Right cardiac atrium (tissue), 5 donors: ENCODE measurements at regions not wholly inside any gene's neighbourhood (a gene's known extent, or its start where the extent isn't known, plus 50 kb on each side); places are given as distances from the start of the nearest gene placed in this dataset.

Experiments used
- ATAC-seq, 2 donors: fragments of 200-7000 bp; cut with Tn5 transposase; one replicate each; pipeline versions ENCODE4 v1.8.0 to v1.9.1; 2020; ENCODE audit warnings: moderate library complexity in 2 of 2, mild to moderate bottlenecking in 1 of 2
- DNase-seq, 3 donors: peaks; one replicate each; pipeline ENCODE4 v3.0.0-alpha.2; 2020
- H3K27ac ChIP-seq: one replicate; pipeline ENCODE4 v1.5.1; 2013; ENCODE audit warnings: mild to moderate bottlenecking, low read length, control low read depth, moderate library complexity
- H3K27me3 ChIP-seq: one replicate; pipeline ENCODE4 v1.6.1; 2013; ENCODE audit not compliant: control insufficient read depth, insufficient read depth
- H3K4me1 ChIP-seq: one replicate; pipeline ENCODE4 v1.6.1; 2013; ENCODE audit warnings: low read length; ENCODE audit not compliant: control insufficient read depth, insufficient read depth
- H3K4me3 ChIP-seq: one replicate; pipeline ENCODE4 v1.5.1; 2013; ENCODE audit warnings: low read length, control low read depth
- H3K9me3 ChIP-seq: one replicate; pipeline ENCODE4 v1.6.1; 2013; ENCODE audit warnings: low read length; ENCODE audit not compliant: control insufficient read depth
- WGBS: extraction: QIAGEN DNeasy Blood & Tissue Kit; methylation state at CpG from one replicate; pipeline ENCODE4 v1.1.7; 2013; 5-methylcytosine and 5-hydroxymethylcytosine counted together
- intact Hi-C, 4 donors: fragments of 100-400 bp; cut with DNase I; formaldehyde crosslinking; loops; one replicate each; pipeline versions ENCODE4 v1.11.0 to v1.14.0; 2022 to 2023
- donor health status: healthy with polysubstance abuse.
- donor health status: DM: no; HTN: yes; CAD: no.
- donor health status: DM: no; HTN: no; CAD: no.
- donor health status: DM: no; HTN: yes; CAD: no; lungs with severe emphysema.
- donor health status: DM: yes; HTN: yes; CAD: no.

DNA sequence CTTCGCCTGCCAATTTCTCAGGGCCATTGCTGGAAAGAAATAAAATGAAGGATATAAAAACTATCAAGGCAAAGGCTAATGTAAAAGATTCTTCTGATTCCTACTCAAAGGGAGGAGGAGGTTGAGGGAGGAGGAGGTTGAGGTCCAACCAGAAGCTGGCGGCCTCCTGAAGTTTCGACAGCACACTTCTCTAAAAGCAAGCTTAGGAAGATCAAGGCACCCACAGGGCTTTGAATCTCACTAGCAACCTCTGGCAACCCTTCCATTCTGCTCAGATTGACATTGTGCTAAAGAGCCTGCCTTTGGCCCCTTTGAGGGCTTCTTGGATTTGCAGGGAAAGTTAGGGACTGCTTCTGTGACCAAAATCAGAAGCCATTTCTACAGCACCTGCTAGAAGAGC is 81.5 kb upstream of the TNRC6C start:
- Histone ChIP-seq H3K4me1 (peaks cover 15% of the 10 kb centered on the region), H3K27me3 (no peaks in the 10 kb centered on the region), H3K27ac (no peak overlapping the region), H3K4me3 (no peak overlapping the region), H3K9me3 (no peaks in the 10 kb centered on the region)
- intact Hi-C loops, result no loop called here
- WGBS, result 83% methylated on average over 3 of the region's 3 CpGs
- no peak for DNase-seq
- ATAC-seq, result no peak

DNA sequence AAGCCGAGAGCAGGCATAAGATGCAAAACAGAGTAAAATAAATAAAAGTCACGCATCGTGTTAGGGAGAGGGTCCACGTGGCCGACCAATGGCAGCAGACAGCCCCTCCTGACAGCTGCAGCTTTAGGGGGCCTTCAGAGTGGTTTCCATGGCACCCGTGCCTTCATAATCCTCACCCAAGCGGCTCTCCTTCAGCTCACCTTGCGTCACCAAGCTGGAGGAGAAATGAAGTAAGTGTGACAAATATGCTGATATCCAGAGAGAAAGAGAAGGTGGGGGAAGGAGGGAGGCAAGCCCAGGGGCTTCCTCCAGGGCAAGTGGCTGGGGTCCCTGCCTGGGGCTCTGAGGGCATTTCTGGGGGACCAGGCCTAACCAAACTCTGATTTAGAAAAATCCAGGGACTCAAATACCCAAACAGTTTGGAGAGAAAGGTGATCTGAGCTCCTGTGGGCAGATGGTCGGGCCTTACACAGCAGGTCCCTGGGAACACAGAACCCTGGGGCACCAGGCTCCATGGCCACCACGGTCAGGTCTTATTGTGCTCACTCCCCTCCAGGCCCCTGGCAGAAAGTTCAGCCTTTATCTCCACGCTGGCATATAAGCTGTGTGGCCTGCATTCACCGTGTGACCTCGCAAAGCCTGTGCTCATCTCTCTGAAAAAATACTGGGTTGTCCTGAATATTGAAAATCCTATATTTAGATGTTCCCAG is 80.7 kb upstream of the TNRC6C start:
- peak in 1 of 3 donors; percentile 21 for DNase-seq

GRCh38 chr17:77879226-77879895 is 79.1 kb upstream of the TNRC6C start:
- peak in 2 of 3 donors; percentile 37 to 44 for DNase-seq
- ATAC-seq, result no peak
- Histone ChIP-seq H3K4me3 (no peak overlapping the region), H3K27me3 (no peaks in the 10 kb centered on the region), H3K4me1 (peaks cover 21% of the 10 kb centered on the region), H3K27ac (no peak overlapping the region), H3K9me3 (no peaks in the 10 kb centered on the region)
- WGBS, result 96% methylated on average over 13 of the region's 13 CpGs
- intact Hi-C loops, result no loop called here

More for the DNA sequence above, 80.7 kb upstream of the TNRC6C start:
- Histone ChIP-seq H3K9me3 (no peaks in the 10 kb centered on the region), H3K27ac (no peak overlapping the region), H3K4me3 (no peak overlapping the region), H3K4me1 (peaks cover 16% of the 10 kb centered on the region), H3K27me3 (no peaks in the 10 kb centered on the region)
- no peak for ATAC-seq
- intact Hi-C loops, result no loop called here
- 89% methylated on average over 13 of the region's 13 CpGs for WGBS

GRCh38 chr17:77879896-77880280 is 78.6 kb upstream of the TNRC6C start:
- 96% methylated on average over 9 of the region's 9 CpGs for WGBS
- Histone ChIP-seq H3K4me3 (no peak overlapping the region), H3K27ac (no peak overlapping the region), H3K9me3 (no peaks in the 10 kb centered on the region), H3K27me3 (no peaks in the 10 kb centered on the region), H3K4me1 (peaks cover 21% of the 10 kb centered on the region)
- DNase-seq (peak in 2 of 3 donors; percentile 12 to 42), ATAC-seq (no peak)
- intact Hi-C loops, result no loop called here

DNA sequence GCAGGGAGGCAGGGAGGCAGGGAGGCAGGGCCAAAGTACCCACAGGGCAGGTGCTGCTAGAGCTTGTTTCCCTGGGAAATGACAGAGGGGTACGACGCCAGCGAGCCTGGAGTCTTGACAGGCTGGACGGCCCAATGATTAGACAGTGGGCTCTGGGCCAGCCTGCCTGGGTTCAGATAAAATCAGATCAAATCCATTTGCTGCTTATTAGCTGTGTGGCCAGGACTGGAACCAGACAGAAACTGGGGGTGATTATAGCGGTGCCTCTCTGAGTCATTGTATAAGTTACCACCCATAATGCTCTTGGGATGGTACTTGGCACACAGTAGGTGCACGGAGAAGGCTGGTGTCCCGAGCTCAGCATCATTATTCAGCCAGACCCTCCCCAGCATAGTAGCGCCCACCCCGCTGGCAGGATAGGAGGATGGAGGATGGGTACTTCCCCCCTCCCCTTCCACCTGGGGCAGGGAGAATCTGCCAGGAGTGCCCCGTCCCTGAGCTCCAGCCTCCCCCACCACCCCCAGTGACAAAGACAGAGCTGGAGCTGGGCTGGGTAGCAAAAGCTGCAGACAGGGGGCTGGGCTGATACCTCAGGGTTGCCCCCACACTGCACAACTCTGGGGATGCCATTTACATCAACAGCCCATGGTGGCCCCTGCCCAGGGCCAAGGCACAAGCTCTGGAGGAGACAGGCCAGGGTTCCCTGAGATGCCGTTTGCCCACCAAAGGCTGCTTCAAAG is 77.6 kb upstream of the TNRC6C start:
- peaks cover 21% of the 10 kb centered on the region for H3K4me1 ChIP-seq
- no peak overlapping the region for H3K4me3 ChIP-seq
- WGBS, result 73% methylated on average over 11 of the region's 11 CpGs
- peak overlapping the region; percentile 27 for H3K27ac ChIP-seq
- intact Hi-C loops, result no loop called here
- DNase-seq (peak; percentile 56 to 80 (median 70)), ATAC-seq (peak in 1 of 2 donors; percentile 4)
- H3K27me3 ChIP-seq, result no peaks in the 10 kb centered on the region
- H3K9me3 ChIP-seq, result no peaks in the 10 kb centered on the region

GRCh38 chr17:77881545-77881944 is 77.0 kb upstream of the TNRC6C start:
- no peaks in the 10 kb centered on the region for H3K27me3 ChIP-seq
- peak; percentile 91 to 94 for ATAC-seq
- H3K4me1 ChIP-seq, result peaks cover 21% of the 10 kb centered on the region
- intact Hi-C loops, result no loop called here
- WGBS, result 14% methylated on average over 10 of the region's 10 CpGs
- H3K27ac ChIP-seq, result peak overlapping the region; percentile 27
- no peak overlapping the region for H3K4me3 ChIP-seq
- DNase-seq, result peak; percentile 95 to 96 (median 96)
- no peaks in the 10 kb centered on the region for H3K9me3 ChIP-seq

DNA sequence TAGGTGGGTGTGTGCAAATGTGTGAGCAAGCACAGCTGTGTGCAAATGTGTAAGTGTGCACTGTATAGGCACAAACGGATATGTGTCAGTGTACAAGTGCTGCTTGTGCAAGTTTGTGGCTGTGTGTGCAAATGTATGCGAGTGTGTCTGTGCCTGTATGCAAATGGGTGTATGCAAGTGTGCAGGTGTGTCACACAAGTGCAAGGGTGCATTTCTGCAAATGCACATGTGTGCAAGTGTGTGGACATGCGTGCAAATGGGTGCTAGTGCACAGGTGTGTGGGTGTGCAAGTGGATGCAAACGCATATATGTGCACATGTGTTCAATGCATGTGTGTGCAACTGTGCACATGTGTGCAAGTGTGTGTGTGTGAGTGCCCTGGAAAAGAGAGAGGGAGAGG is 76.5 kb upstream of the TNRC6C start:
- Histone ChIP-seq H3K4me1 (peaks cover 21% of the 10 kb centered on the region), H3K27ac (peak overlapping the region; percentile 40), H3K9me3 (no peaks in the 10 kb centered on the region), H3K27me3 (no peaks in the 10 kb centered on the region), H3K4me3 (no peak overlapping the region)
- intact Hi-C loops, result no loop called here
- ATAC-seq, result no peak
- 65% methylated on average over 4 of the region's 4 CpGs for WGBS
- peak in 2 of 3 donors; percentile 31 for DNase-seq

DNA sequence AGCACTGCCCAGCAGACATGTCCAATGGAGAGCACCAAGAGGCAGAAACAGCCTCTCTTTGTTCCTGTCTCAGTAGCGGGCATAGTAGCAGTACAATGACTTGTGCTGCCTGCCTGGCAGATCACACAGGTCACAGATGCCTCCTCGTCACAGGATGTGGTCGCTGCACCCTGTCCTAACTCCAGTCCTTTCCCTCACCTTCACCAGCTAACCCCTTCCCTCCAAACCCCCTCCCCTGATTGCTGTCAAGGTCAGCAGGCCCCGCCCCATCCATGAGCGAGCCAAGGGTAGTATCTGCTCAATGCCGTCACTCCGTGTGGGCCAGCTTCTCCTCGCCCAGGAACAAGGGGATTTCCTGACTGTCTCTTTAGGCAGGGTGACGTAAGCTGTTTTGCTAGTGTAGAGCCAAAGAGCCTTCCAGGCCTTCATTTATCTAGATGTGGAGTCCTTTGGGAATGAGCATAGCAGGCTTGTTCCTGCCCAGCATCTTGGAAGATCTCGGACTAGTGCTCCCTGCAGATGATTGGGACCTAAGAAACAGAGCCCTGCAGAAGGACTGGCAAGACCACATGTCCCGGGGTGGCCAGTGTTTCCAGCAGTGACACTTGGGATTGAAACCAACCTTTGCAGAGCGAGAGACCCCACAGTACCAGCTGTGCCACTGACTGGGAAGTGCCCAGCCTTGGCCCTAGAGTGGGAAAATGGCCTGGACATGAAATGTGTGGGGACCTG is 75.9 kb upstream of the TNRC6C start:
- H3K9me3 ChIP-seq, result no peaks in the 10 kb centered on the region
- intact Hi-C loops, result no loop called here

DNA sequence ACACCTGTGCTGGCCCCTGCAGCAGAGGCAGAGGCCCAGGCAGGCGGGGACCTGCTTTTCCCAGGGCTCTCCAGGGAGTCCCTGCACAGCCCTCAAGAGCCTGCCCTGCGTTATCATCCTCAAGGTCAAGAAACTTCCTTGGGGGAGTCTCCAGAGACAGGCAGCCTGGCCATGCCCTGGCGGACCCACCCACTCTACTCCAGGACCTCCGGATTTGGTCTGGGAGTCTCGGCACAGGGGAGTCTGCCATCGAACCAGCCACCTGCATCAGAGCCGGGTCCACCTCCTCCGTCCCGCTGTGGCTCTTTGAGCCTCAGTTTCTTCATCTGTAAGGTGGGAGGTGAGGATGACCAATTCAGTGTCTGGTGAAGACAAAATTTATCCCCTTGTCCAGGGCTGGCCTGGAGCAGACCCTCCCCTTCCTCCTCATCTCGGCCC is 75.3 kb upstream of the TNRC6C start:
- no peak for ATAC-seq
- no peaks in the 10 kb centered on the region for H3K9me3 ChIP-seq
- no peaks in the 10 kb centered on the region for H3K27me3 ChIP-seq
- intact Hi-C loops, result no loop called here
- DNase-seq, result peak in 1 of 3 donors; percentile 54
- peak overlapping the region; percentile 40 for H3K27ac ChIP-seq
- no peak overlapping the region for H3K4me3 ChIP-seq
- WGBS, result 89% methylated on average over 10 of the region's 10 CpGs
- peaks cover 21% of the 10 kb centered on the region for H3K4me1 ChIP-seq

More for the DNA sequence above, 75.9 kb upstream of the TNRC6C start:
- Histone ChIP-seq H3K4me1 (peaks cover 21% of the 10 kb centered on the region), H3K27ac (peak overlapping the region; percentile 40), H3K27me3 (no peaks in the 10 kb centered on the region), H3K4me3 (no peak overlapping the region)
- 28% methylated on average over 12 of the region's 12 CpGs for WGBS
- ATAC-seq (peak; percentile 71 to 75), DNase-seq (peak; percentile 85 to 92 (median 89))

GRCh38 chr17:77884019-77884418 is 74.5 kb upstream of the TNRC6C start:
- Histone ChIP-seq H3K27ac (no peak overlapping the region), H3K4me3 (no peak overlapping the region), H3K9me3 (no peaks in the 10 kb centered on the region), H3K27me3 (no peaks in the 10 kb centered on the region), H3K4me1 (peaks cover 21% of the 10 kb centered on the region)
- intact Hi-C loops, result no loop called here
- 70% methylated on average over 11 of the region's 11 CpGs for WGBS
- DNase-seq (peak; percentile 78 to 88 (median 86)), ATAC-seq (no peak)
